HL-60 (cell line): ENCODE measurements at regions not wholly inside any gene's neighbourhood (a gene's known extent, or its start where the extent isn't known, plus 50 kb on each side); places are given as distances from the start of the nearest gene placed in this dataset.

ENCODE experiments used
- GABPA ChIP-seq: IDR thresholded peaks from 2 replicates; pipeline ENCODE4 v1.6.1; 2012; ENCODE audit warnings: low read depth
- POLR2AphosphoS5 ChIP-seq: IDR thresholded peaks from 2 replicates; pipeline ENCODE4 v1.6.1; 2012; ENCODE audit warnings: low read depth
- SPI1 ChIP-seq: IDR thresholded peaks from 2 replicates; pipeline ENCODE4 v1.6.1; 2012; ENCODE audit warnings: low read depth, mild to moderate bottlenecking, borderline replicate concordance
- TF ChIP-seq, protein P1 (sequence below): IDR thresholded peaks from one replicate; pipeline ENCODE4 v1.5.1; 2011; ENCODE audit warnings: low read length, control low read depth, inconsistent platforms; ENCODE audit not compliant: insufficient read depth
- TF ChIP-seq, protein P2 (sequence below): IDR thresholded peaks from 2 replicates; pipeline ENCODE4 v1.6.1; 2012; ENCODE audit warnings: low read depth; ENCODE audit not compliant: insufficient replicate concordance

DNA sequence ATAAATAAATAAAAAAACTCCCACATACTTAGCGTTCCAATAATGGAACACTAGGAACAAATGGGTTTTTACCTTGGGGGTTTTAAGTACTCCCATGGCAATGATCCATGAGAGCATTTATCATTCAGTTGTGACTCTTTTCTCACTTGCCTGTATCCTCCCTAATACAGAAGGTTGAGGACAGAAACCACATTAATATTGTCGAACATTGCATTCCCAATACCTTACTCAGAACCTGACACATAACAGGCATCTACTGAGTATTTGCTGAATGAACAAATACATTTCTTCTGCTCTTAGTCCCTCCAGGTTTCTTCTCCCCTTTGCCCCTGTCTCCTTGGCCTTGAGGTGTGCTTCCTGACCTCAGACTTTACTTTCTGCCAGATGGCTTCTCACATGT is 175.9 kb downstream of the CEMIP2 start:
- TF ChIP-seq, protein P1, sequence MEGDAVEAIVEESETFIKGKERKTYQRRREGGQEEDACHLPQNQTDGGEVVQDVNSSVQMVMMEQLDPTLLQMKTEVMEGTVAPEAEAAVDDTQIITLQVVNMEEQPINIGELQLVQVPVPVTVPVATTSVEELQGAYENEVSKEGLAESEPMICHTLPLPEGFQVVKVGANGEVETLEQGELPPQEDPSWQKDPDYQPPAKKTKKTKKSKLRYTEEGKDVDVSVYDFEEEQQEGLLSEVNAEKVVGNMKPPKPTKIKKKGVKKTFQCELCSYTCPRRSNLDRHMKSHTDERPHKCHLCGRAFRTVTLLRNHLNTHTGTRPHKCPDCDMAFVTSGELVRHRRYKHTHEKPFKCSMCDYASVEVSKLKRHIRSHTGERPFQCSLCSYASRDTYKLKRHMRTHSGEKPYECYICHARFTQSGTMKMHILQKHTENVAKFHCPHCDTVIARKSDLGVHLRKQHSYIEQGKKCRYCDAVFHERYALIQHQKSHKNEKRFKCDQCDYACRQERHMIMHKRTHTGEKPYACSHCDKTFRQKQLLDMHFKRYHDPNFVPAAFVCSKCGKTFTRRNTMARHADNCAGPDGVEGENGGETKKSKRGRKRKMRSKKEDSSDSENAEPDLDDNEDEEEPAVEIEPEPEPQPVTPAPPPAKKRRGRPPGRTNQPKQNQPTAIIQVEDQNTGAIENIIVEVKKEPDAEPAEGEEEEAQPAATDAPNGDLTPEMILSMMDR: no peak
- TF ChIP-seq POLR2AphosphoS5 (no peak), GABPA (no peak), SPI1 (no peak)
- TF ChIP-seq, protein P2, sequence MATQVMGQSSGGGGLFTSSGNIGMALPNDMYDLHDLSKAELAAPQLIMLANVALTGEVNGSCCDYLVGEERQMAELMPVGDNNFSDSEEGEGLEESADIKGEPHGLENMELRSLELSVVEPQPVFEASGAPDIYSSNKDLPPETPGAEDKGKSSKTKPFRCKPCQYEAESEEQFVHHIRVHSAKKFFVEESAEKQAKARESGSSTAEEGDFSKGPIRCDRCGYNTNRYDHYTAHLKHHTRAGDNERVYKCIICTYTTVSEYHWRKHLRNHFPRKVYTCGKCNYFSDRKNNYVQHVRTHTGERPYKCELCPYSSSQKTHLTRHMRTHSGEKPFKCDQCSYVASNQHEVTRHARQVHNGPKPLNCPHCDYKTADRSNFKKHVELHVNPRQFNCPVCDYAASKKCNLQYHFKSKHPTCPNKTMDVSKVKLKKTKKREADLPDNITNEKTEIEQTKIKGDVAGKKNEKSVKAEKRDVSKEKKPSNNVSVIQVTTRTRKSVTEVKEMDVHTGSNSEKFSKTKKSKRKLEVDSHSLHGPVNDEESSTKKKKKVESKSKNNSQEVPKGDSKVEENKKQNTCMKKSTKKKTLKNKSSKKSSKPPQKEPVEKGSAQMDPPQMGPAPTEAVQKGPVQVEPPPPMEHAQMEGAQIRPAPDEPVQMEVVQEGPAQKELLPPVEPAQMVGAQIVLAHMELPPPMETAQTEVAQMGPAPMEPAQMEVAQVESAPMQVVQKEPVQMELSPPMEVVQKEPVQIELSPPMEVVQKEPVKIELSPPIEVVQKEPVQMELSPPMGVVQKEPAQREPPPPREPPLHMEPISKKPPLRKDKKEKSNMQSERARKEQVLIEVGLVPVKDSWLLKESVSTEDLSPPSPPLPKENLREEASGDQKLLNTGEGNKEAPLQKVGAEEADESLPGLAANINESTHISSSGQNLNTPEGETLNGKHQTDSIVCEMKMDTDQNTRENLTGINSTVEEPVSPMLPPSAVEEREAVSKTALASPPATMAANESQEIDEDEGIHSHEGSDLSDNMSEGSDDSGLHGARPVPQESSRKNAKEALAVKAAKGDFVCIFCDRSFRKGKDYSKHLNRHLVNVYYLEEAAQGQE: no peak
